OCI-LY3 (cell line): ENCODE measurements at regions not wholly inside any gene's neighbourhood (a gene's known extent, or its start where the extent isn't known, plus 50 kb on each side); places are given as distances from the start of the nearest gene placed in this dataset.
A peak's percentile ranks its signal among the peaks of the same experiment; 100 is the strongest.

Experiments
- CTCF ChIP-seq: fragments of 200-600, 300-600 bp; sonication (generic); IDR thresholded peaks from 2 replicates; pipeline ENCODE4 v1.5.1; 2014; ENCODE audit warnings: antibody characterized with exemption, low read length, low read depth
- EZH2phosphoT487 ChIP-seq: fragments of 200-600 bp; shearing (Covaris generic); IDR thresholded peaks from 2 replicates; pipeline ENCODE4 v1.6.1; 2018; ENCODE audit warnings: antibody characterized with exemption, mixed run types, low read depth

DNA sequence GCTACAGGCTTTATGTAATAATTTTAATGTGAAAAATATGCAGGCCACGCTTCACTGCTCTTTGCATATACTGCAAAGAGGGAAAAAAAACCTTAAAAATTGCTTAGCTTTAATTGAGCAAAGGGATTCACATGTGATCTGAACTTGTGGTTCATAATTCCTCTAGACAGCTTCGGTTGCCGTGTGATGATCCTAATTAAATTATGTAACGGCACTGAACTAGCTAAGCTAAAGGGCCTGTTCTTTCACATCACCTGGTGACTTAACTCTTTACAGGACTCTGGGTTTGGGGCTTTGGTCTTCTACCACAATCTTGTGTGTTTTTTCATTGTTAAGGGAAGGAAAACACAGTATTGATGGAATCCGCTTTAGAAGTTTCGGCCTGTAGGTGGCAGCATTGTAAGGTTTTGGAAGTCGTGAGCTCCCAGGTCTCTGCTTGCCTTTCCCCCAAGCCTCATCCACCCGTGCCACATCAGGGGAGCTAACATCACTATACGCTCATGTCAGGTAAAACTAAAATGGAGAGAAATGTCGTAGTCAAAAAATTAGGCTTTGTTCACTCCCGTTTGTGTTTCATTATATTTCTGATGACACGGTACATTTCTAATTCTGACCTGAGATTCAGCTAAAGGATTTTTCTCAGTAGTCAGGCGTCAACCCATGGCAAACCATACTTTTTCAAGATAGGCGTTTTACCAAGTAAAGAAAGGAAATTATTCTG lies 205.6 kb upstream of the DPH6 start:
- TF ChIP-seq EZH2phosphoT487 (no peak), CTCF (peak; percentile 83)
